GM06990 (cell line): ENCODE measurements at regions not wholly inside any gene's neighbourhood (a gene's known extent, or its start where the extent isn't known, plus 50 kb on each side); places are given as distances from the start of the nearest gene placed in this dataset.

Experiments used
- DNase-seq: peaks from one replicate; pipeline ENCODE4 v3.0.0-alpha.2; 2011; ENCODE audit not compliant: insufficient read length; ENCODE audit errors: extremely low read depth
- H3K27me3 ChIP-seq: replicated peaks from 2 replicates; pipeline ENCODE4 v1.6.0; 2011; ENCODE audit warnings: low read length; ENCODE audit not compliant: control insufficient read depth, insufficient read depth
- H3K36me3 ChIP-seq: 2 replicates; pipeline ENCODE4 v1.5.1; 2011; ENCODE audit warnings: low read length; ENCODE audit not compliant: control insufficient read depth, insufficient read depth
- H3K4me3 ChIP-seq: replicated peaks from 2 replicates; pipeline ENCODE4 v1.5.1; 2011; ENCODE audit warnings: low read depth, mild to moderate bottlenecking, control low read depth, low read length
- TF ChIP-seq, protein P1 (sequence below): IDR thresholded peaks from 2 replicates; pipeline ENCODE4 v1.5.1; 2011; ENCODE audit warnings: low read length, control low read depth, mild to moderate bottlenecking, inconsistent platforms; ENCODE audit not compliant: insufficient read depth, poor library complexity, severe bottlenecking

DNA sequence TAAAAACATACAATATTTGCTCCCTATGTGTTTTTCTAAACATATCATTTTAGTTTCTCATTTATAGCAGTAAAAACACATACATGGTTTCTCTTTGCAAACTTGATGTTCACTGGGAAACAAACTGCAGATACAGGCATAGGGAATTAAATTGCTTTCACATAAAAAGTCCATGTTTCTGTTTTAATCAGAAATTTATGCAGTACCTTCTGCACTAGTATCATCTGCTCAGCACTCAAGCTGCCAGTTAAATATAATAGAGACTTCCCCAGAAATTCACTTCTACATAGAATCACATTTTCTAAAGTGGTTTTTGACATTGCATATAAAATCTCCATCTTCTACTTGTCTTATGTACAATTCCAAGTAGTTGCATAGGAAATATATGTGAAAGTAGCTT, 1107.3 kb upstream of the NRXN1 start:
- H3K27me3 ChIP-seq: no peaks in the 10 kb centered on the region
- H3K36me3 ChIP-seq: no peaks in the 10 kb centered on the region
- no peak overlapping the region for H3K4me3 ChIP-seq
- DNase-seq: no peak
- TF ChIP-seq, protein P1, sequence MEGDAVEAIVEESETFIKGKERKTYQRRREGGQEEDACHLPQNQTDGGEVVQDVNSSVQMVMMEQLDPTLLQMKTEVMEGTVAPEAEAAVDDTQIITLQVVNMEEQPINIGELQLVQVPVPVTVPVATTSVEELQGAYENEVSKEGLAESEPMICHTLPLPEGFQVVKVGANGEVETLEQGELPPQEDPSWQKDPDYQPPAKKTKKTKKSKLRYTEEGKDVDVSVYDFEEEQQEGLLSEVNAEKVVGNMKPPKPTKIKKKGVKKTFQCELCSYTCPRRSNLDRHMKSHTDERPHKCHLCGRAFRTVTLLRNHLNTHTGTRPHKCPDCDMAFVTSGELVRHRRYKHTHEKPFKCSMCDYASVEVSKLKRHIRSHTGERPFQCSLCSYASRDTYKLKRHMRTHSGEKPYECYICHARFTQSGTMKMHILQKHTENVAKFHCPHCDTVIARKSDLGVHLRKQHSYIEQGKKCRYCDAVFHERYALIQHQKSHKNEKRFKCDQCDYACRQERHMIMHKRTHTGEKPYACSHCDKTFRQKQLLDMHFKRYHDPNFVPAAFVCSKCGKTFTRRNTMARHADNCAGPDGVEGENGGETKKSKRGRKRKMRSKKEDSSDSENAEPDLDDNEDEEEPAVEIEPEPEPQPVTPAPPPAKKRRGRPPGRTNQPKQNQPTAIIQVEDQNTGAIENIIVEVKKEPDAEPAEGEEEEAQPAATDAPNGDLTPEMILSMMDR: no peak

- Histone ChIP-seq H3K4me3 (no peak overlapping the region), H3K27me3 (no peaks in the 10 kb centered on the region), H3K36me3 (no peaks in the 10 kb centered on the region)
- DNase-seq: no peak
- TF ChIP-seq, protein P1: no peak
Measured at GRCh38 chr2:52135235-52135634, 1103.3 kb upstream of the NRXN1 start.

DNA sequence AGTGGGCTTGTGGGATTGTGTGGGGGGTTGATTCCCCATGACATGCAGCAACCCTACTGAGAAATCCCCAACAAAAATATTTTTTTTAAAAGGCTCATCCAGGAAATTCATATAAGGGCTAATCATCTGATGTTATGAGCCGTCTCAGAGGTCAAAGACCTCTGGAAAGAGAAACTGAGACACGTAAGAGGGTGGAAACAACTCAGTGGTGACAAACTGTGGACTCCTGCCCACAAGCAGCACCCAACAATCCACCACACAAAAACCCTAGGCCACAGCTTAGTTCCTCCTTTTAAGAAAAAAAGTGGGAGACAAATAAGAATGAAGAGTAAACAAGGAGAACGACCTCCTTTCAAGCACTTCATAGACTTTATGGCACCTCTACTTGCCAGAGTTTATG, 1096.1 kb upstream of the NRXN1 start:
- no peak for DNase-seq
- TF ChIP-seq, protein P1: no peak
- no peaks in the 10 kb centered on the region for H3K27me3 ChIP-seq
- no peaks in the 10 kb centered on the region for H3K36me3 ChIP-seq
- H3K4me3 ChIP-seq: no peak overlapping the region

DNA sequence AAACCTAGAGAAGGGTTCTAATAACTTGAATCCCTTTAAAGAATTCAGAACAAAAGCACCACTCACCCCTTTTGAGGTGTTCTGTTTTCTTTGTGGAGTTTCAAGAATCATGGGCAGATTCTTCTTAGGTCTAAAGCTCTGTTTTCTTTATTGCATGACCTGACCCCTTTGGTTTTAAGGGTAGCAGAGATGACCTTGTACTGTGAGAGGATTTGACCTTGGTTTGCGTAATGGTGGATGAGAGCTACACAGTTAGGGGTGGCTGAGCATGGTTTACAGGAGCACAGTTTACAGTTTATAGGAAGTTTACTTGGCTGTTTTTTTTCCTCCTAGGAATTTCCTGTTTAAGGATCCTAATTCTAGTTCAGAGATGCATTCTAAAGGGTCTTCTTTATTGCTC, 1095.6 kb upstream of the NRXN1 start:
- no peak overlapping the region for H3K4me3 ChIP-seq
- H3K36me3 ChIP-seq: no peaks in the 10 kb centered on the region
- TF ChIP-seq, protein P1: no peak
- no peaks in the 10 kb centered on the region for H3K27me3 ChIP-seq
- DNase-seq: no peak

- Histone ChIP-seq H3K36me3 (no peaks in the 10 kb centered on the region), H3K4me3 (no peak overlapping the region), H3K27me3 (no peaks in the 10 kb centered on the region)
- TF ChIP-seq, protein P1: no peak
- DNase-seq: no peak
Measured at GRCh38 chr2:52117299-52117698, 1085.4 kb upstream of the NRXN1 start.

GRCh38 chr2:52115750-52116149, 1083.8 kb upstream of the NRXN1 start:
- no peak overlapping the region for H3K4me3 ChIP-seq
- no peak for DNase-seq
- H3K27me3 ChIP-seq: no peaks in the 10 kb centered on the region
- H3K36me3 ChIP-seq: no peaks in the 10 kb centered on the region
- TF ChIP-seq, protein P1: no peak
